Activated naive CD4-positive, alpha-beta T cell treated with anti-CD3 and anti-CD28 coated beads, Interleukin-2, amount 50 U/mL, for 72 hours (primary cell): ENCODE measurements at regions not wholly inside any gene's neighbourhood (a gene's known extent, or its start where the extent isn't known, plus 50 kb on each side); places are given as distances from the start of the nearest gene placed in this dataset.
"Not testable (repeated sequence)": the region's sequence is repeated elsewhere in the genome, so short reads cannot be mapped to it uniquely, and the experiment has no call there.

Experiments
- ATAC-seq, 2 donors: fragments of 150-1000 bp; cut with Tn5 transposase; 2 replicates each; pipeline ENCODE4 v1.10.0; 2021; ENCODE audit warnings: mild to moderate bottlenecking in 2 of 2, moderate library complexity in 2 of 2
- DNase-seq, 2 donors: peaks; one replicate each; pipeline ENCODE4 v3.0.0; 2021 to 2022; ENCODE audit warnings: low spot score in 2 of 2
- H3K27ac Mint-ChIP-seq, 2 donors: one replicate each; pipeline ENCODE4 v1.8.0; 2022; ENCODE audit warnings: mild to moderate bottlenecking in 2 of 2, mixed read lengths in 2 of 2
- H3K36me3 Mint-ChIP-seq, 2 donors: one replicate each; pipeline ENCODE4 v1.8.0; 2022; ENCODE audit warnings: mixed read lengths in 2 of 2
- H3K9me3 Mint-ChIP-seq, 2 donors: one replicate each; pipeline ENCODE4 v1.8.0; 2022; ENCODE audit warnings: mixed read lengths in 2 of 2

DNA sequence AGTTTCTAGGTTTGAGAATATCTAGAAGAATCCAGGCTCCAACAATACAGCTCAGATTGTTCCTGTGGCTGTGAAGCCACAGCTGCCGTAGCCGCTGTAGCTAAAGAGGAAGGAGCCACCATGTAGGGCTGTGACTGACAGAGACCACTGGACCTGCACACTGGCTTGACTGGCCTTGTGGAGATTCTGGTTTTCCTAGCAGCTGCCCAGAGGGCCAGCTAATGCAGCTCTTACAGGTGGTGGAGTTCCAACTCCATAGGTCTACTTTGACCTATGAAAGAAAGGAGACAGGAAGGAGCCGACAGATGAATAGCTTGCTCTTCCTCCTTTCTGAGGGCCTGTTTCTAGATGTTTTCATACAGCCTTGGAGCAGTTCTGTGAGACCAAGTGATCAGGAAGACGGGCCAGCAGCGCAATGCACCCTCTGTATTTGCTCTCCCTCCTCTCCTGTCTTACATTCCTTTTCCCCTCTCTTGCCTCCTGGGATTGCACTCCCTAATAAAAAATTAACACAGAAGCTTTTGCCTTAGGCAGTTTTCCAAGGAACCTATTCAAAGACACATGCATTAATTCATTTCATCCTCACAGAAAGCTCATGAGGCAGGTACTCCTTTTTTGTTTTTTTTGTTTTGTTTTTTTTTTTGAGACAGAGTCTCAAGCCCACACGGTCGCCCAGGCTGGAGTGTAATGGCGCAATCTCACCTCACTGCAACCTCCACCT is 51.8 kb upstream of the MYB start:
- no peak for DNase-seq
- Mint-ChIP-seq H3K9me3 (peaks cover 4 to 10% of the 10 kb centered on the region in 2 donors), H3K27ac (peak overlapping the region; percentile 92 to 98), H3K36me3 (peaks cover 13 to 14% of the 10 kb centered on the region in 2 donors)
- ATAC-seq = peak; percentile 65 to 66

DNA sequence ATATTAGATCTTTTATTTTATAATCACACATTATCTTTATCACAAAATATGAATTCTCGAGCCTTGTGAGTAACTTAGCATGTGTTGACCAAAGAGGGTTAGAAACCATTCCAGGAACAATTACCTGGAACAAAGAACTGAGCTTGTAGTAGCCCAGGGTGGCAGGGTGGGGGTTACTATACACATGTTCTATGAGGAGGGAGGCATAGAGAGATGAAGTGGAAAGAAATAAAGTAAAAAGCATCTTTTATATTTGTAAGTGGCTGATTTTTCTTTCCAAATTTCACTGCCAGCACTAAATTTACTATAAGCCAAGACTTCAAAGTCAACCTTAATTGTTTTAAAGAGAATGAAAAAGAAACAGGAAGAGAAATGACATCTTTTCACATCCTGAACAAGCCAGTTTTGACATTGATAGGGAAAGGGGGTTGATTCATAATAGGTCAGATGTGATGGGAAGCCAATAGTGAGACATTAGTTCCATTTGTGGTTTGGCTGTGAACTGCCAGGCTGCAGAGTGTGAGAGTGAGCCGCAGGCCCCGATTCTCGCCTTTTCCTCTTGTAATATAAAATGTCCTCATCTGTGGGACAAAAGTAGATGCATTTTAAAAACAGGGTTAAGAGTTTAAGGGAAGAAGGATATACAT is 52.7 kb upstream of the MYB start:
- Mint-ChIP-seq H3K27ac (peak overlapping the region; percentile 92 to 98), H3K9me3 (peaks cover 4 to 14% of the 10 kb centered on the region in 2 donors), H3K36me3 (peaks cover 14 to 19% of the 10 kb centered on the region in 2 donors)
- DNase-seq (peak; percentile 58 to 72), ATAC-seq (peak; percentile 98 to 99)

DNA sequence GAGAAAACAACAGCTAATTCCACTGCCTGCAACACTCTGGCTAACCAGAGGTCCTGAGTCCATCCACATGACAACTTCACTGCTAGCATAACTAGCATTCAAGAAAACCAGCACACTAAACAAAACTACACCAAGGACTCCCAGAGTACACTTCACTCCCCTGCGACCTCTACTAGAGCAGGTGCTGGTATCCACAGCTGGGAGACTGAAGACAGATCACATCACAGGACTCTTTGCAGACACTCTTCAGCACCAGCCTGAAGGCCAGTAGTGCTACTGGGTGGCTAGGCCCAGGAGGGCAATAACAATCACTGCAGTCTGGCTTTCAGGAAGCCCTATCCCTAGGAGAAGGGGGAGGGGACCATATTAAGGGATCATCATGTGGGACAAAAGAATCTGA is 54.4 kb upstream of the MYB start:
- ATAC-seq = no peak
- H3K36me3 Mint-ChIP-seq = peaks cover 14 to 19% of the 10 kb centered on the region in 2 donors
- H3K9me3 Mint-ChIP-seq = peaks cover 4 to 14% of the 10 kb centered on the region in 2 donors
- peak overlapping the region in 1 of 2 donors; percentile 39 for H3K27ac Mint-ChIP-seq
- DNase-seq = no peak

DNA sequence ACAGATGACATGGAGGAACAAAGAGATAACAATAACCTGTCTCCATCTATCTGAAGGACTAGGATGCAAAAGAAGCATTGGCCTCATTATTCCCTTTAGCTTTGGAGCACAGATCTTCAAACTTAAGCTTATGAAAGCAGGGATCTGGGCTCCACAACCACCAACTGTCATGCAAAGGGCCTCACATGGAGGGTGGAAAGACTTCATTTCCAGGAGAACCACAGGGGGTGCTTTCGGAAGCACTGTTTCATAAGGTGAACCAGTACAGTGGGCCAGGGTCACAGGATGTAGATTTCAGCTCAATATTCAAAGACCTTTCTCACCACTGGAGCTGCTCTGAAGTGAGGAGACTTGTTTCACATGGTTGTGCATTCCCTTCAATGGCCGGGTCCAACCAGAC is 55.1 kb upstream of the MYB start:
- H3K27ac Mint-ChIP-seq = no peak overlapping the region
- H3K9me3 Mint-ChIP-seq = peaks cover 4 to 14% of the 10 kb centered on the region in 2 donors
- H3K36me3 Mint-ChIP-seq = peaks cover 14 to 19% of the 10 kb centered on the region in 2 donors
- no peak for ATAC-seq
- DNase-seq = no peak

DNA sequence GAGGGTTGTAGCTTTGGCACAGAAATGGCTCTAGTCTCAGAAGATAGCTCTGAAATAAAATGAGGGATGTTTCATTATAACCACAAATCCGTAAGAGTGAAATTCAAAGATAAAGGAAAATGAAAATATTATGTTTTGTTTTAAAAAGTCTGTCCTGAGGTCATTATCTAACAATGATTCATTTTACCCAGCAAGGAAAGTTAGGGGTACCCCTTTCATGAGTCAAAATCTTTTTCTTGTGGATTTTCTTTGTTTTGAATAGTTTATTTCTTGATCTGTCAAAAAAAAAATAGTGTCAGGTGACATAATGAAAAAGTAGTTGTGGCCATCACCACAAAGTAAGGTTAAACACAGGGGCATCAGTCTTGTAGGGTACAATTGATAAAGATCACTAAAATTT is 59.7 kb upstream of the MYB start:
- H3K36me3 Mint-ChIP-seq = peaks cover 8 to 12% of the 10 kb centered on the region in 2 donors
- DNase-seq (no peak), ATAC-seq (peak; percentile 41 to 67)
- H3K9me3 Mint-ChIP-seq = peaks cover 9% of the 10 kb centered on the region in 2 donors
- H3K27ac Mint-ChIP-seq = peak overlapping the region; percentile 32 to 53

DNA sequence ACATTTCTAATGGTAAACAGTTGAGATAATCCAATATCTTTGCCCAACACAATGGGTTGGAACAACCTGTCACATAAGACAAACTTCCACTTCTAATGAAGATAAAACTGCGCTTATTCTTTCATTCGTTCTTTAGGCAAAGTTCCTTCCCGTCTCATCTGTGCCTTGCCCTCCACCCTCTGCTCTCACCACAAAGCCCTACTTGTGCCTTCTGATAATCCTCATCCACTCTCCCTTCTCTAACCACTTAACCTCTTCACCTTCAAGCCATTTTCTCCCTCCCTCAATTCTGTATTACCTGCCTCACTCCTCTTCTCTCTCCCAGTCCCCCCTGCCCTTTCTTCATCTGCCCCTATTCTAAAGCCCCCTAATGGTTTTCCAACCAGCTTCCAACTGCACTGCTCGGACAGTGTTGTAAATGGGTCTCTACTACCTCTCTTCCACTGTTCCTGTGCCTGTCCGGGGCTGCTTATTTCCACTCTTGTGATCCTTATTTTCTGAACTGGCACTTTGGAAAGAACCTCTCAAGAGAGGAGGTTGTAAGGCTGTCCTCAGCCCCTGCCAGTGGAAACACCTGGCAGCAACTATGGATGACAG is 62.9 kb upstream of the MYB start:
- H3K9me3 Mint-ChIP-seq = peaks cover 0 to 5% of the 10 kb centered on the region in 2 donors
- no peak for ATAC-seq
- no peak for DNase-seq
- peak overlapping the region in 1 of 2 donors; percentile 96 for H3K27ac Mint-ChIP-seq
- peaks cover 0 to under 1% of the 10 kb centered on the region in 2 donors for H3K36me3 Mint-ChIP-seq

GRCh38 chr6:135117413-135117968 is 62.9 kb upstream of the HBS1L start:
- peak; percentile 9 to 12 for ATAC-seq
- Mint-ChIP-seq H3K27ac (peak overlapping the region; percentile 96 to 99), H3K9me3 (peaks cover 7 to 11% of the 10 kb centered on the region in 2 donors), H3K36me3 (peaks cover 7 to 8% of the 10 kb centered on the region in 2 donors)
- no peak for DNase-seq

GRCh38 chr6:135116571-135116970 is 61.9 kb upstream of the HBS1L start:
- Mint-ChIP-seq H3K36me3 (peaks cover 8 to 10% of the 10 kb centered on the region in 2 donors), H3K27ac (peak overlapping the region; percentile 96 to 99), H3K9me3 (peaks cover 7 to 11% of the 10 kb centered on the region in 2 donors)
- no peak for DNase-seq
- ATAC-seq = peak; percentile 9 to 22

DNA sequence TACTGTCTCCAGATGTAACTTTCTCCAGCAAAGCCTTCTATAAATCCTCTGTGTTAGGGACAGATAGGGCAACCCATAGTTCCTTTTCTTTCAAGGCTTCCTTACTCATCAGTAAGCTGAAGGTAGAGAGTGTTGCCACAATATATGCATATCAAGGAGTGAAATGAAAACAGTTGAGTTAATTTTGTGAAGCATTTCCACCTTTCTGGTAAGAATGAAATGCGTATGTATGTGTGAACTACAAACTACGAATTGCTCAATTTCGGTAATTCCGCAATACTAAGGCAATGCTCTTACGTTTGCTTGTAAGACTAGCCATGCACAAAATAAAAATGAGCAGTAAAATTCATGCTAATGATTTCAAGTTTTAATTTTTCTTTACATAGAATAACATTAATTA is 61.2 kb upstream of the HBS1L start:
- ATAC-seq (peak; percentile 50 to 75), DNase-seq (no peak)
- Mint-ChIP-seq H3K36me3 (peaks cover 8 to 14% of the 10 kb centered on the region in 2 donors), H3K9me3 (peaks cover 7 to 9% of the 10 kb centered on the region in 2 donors), H3K27ac (peak overlapping the region; percentile 96 to 99)

GRCh38 chr6:135115411-135115810 is 60.8 kb upstream of the HBS1L start:
- ATAC-seq = peak; percentile 61 to 66
- Mint-ChIP-seq H3K27ac (peak overlapping the region; percentile 96 to 99), H3K9me3 (peaks cover 6 to 7% of the 10 kb centered on the region in 2 donors), H3K36me3 (peaks cover 8 to 14% of the 10 kb centered on the region in 2 donors)
- no peak for DNase-seq

DNA sequence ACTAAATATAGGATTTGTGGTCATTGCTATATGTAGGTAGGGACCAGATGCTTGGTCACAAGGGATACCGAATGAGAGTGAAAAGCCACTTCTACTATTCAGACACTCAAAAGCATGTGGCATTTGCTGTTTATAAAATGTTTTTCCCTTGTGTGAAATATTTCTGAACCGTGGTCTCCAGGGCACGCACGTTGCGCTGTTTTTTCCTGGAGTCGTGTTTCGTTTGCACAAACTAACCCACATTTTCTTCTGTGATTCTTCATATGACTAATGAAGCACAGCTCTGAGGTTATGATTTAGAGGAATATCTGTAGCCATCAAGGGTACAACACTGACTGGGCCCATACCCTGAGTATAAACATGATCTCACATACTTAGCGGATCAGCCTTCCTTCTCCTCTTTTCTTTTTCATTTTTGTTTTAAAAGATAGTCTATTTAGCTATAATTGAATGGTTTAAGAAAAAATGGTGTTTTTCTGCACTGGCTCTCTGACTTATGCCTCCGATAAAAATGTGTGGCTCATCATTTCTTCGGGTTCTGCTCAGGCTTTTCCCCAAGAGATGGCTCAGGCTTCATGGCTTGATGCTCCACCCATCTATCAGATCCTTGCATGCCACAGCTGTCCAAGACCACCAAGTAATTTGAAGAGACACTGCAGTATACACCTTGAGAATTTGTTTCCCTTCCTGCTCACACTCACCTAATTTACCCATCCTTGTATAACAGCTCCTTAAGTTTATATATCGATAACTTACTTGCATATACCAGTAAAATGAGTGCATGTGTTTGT is 59.9 kb upstream of the HBS1L start:
- peaks cover 8 to 14% of the 10 kb centered on the region in 2 donors for H3K36me3 Mint-ChIP-seq
- peak overlapping the region; percentile 96 to 99 for H3K27ac Mint-ChIP-seq
- ATAC-seq (peak; percentile 79 to 83), DNase-seq (peak; percentile 54 to 66)
- peaks cover 6 to 7% of the 10 kb centered on the region in 2 donors for H3K9me3 Mint-ChIP-seq

DNA sequence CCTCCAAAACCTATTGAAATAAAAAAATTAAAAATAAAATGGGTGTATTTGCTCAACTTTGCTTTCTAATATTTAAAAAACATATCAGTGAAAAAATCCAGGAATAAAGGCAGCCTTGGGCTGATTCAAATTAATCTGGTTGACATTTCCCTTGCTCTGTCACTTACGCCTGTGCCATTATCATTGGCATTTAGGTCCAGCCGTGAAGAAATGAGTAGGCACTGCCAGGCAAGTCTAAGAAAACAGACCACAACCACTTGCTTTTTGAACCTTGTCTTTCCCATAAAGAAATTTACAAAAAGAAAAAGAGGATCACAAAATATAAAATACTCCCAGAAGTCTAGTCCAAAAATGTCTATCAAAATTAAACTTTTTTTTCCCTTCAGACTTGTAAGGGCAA is 59.2 kb upstream of the HBS1L start:
- Mint-ChIP-seq H3K9me3 (peaks cover 6 to 7% of the 10 kb centered on the region in 2 donors), H3K36me3 (peaks cover 8 to 14% of the 10 kb centered on the region in 2 donors), H3K27ac (peak overlapping the region; percentile 90 to 96)
- DNase-seq (no peak), ATAC-seq (peak in 1 of 2 donors; percentile 19)

DNA sequence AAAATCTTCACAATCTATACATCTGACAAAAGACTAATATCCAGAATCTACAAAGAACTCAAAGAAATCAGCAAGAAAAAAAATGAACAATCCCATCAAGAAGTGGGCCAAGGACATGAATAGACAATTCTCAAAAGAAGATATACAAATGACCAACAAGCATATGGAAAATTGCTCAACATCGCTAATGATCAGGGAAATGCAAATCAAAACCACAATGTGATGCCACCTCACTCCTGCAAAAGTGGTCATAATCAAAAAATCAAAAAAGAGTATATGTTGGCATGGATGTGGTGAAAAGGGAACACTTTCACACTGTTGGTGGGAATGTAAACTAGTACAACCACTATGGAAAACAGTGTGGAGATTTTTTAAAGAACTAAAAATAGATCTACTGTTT is 58.3 kb upstream of the HBS1L start:
- Mint-ChIP-seq H3K36me3 (peaks cover 8 to 14% of the 10 kb centered on the region in 2 donors), H3K27ac (peak overlapping the region in 1 of 2 donors; percentile 96)
- not testable (repeated sequence) for ATAC-seq, H3K9me3 Mint-ChIP-seq, DNase-seq

DNA sequence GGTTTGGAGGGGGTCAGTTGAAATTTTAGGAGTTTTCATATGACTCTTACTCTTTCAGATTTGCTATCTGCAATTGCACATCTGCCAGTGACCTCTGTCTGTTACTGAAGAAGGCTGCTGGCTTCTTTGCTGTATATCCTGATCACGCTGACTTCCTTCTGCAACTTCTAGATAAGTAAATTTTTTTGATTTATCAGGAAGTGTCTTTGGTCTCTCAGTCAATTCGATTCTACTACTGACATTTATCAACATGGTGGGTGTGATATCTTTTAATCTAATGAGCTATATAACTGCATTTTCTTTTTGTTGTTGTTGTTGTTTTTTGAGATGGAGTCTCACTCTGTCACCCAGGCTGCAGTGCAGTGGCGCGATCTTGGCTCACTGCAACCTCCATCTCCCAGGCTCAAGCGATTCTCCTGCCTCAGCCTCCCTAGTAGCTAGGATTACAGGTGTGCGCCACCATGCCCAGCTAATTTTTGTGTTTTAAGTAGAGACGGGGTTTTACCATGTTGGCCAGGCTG is 55.7 kb upstream of the HBS1L start:
- DNase-seq, ATAC-seq, H3K27ac Mint-ChIP-seq: not testable (repeated sequence)
- peaks cover 11 to 23% of the 10 kb centered on the region in 2 donors for H3K9me3 Mint-ChIP-seq
- H3K36me3 Mint-ChIP-seq = peaks cover 17 to 35% of the 10 kb centered on the region in 2 donors

DNA sequence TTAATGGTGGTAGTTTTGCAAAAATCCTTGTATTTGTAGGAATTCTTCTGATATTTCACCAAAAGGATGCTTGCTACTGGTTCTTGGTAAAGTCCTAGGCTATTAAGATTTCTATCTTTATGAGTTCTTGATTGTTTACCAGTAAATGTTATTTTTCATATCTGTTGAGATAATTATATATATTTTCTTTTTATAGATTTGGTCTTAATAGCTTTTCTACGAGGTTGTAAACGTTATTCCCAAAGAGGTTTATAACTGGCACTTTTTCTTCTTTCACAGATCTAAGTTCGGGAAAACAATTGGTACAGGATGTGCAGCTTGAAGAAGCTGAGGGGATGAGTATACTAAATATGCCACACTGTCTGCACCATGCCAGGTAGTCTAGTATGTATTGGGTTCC is 55.1 kb upstream of the HBS1L start:
- H3K27ac Mint-ChIP-seq = no peak overlapping the region
- peaks cover 17 to 29% of the 10 kb centered on the region in 2 donors for H3K9me3 Mint-ChIP-seq
- H3K36me3 Mint-ChIP-seq = peaks cover 21 to 41% of the 10 kb centered on the region in 2 donors
- DNase-seq (no peak), ATAC-seq (no peak)

DNA sequence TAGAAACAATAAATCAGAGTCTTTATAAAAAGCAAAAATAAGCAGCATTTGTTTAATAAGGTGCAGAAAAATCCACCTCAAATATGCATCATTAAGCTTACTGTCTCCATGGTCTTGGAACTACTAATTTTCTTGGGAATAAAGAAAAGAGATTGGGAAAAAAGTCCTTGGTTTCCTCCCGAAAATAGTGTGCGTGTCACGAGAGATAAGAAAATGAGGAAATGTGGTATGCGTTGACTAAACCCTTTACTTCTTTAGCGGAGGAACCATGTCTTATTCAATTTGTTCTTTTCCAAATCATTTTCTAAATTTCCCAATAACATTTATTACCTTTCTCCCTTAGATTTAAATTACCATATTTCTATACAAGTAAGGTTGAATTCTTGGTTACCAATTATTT is 54.1 kb upstream of the HBS1L start:
- no peak overlapping the region for H3K27ac Mint-ChIP-seq
- H3K36me3 Mint-ChIP-seq = peaks cover 25 to 46% of the 10 kb centered on the region in 2 donors
- ATAC-seq (no peak), DNase-seq (no peak)
- peaks cover 17 to 34% of the 10 kb centered on the region in 2 donors for H3K9me3 Mint-ChIP-seq
